ENCODE measurements at regions not wholly inside any gene's neighbourhood (a gene's known extent, or its start where the extent isn't known, plus 50 kb on each side); places are given as distances from the start of the nearest gene placed in this dataset.

GRCh38 chr15:39125904-39126303 is 455.0 kb upstream of the THBS1 start:
- no peak for DNase-seq (ENCODE audit: low spot score)

DNA sequence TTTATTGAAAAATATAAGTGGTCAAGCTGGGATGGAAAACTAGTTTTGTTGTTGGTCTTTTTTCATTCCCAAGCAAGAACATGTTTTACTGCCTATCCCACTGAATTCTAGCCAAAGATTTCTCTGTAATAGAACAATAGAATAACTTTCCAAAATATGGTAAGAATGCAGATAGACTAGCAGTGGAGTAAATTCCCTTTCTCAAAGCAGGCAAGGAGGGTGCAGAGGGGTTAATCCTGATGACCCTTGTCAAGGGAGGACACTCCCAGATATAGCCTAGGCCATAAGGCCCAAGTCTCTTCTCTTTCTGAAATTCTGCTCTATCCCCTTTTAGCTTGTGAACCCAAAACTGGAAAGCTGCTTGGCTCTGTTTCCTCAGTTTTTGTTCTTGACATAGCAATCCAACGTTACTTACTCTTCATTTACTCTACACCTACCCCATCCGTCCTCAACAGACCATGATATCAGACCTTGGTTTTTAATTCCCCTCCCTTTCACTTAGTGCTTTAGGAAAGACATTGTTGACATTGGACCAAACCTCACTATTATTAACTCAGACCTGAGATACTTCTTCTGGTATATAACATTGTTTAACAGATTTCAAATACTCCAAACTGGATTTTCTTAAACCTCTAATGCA is 453.6 kb upstream of the THBS1 start:
- DNase-seq (ENCODE audit: low spot score), result no peak

DNA sequence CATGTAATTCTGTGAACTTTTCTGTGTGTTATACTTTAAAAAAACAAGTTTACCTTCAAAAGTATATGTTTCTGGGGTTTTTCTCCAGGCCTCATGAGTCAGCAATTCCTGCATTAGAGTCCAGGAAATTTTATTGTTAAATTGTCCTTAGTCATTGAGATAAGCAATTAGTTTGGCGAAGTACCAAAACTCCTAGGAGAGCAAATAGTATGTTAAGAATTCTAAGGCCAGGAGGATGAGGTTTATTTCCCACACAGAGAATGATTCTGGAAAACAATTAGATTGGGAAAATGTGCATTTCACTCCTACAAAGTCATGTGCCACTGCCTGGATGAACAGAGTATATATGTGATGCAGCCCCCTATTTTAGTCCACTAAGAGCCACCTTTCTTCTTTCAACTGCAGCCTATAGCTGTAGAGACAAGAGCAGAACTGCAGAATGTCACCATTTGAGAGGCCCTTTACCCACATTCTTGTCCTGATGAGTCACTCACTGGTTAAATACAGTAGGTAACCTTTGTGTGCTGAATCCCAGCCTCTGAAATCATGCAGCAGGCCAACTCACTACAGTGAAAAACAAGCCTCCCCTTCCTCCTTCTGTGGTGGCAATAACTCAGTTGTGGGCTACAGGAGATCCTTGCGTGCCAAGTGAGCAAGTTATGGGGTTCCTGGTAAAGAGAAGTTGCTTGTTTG is 452.8 kb upstream of the THBS1 start:
- DNase-seq (ENCODE audit: low spot score), result peak; percentile 97

DNA sequence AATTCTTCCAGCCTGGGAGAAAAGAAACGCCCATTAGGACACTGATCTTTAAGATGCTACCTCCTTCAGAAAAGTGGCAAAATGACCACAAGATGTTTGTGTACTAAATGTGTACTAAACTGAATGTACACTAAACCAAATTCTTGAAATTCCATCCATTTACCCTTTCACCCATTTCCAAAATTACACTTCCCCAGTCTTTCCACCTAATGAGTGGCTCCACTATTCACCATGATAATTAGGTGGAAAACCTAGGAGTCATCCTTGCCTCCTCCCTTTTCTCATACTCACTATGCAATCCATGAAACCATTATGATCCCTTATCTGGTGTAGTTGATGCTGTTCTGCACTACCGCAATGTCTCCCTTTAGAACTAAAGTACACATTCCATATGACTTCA is 452.1 kb upstream of the THBS1 start:
- DNase-seq (ENCODE audit: low spot score), result no peak

GRCh38 chr15:39130556-39131379 is 450.1 kb upstream of the THBS1 start:
- peak; percentile 85 for DNase-seq (ENCODE audit: low spot score)

DNA sequence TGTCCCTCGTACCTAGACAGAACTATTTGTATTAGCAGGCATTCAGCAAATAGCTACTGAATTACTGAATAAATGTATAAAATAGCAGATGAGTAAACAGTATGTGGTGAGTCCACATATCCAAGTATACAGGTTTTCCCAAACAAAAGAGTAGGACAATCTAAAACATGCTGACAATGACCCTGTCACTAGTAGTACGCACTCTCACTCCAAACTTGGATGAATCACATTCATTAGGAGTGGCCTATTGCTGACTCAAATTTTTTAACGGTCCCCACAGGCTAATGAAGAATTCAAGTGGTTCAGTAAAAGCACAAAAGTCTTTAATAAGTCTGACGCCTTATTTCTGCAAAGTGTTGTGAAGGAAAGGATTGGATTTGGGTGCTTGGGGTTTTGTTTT is 449.3 kb upstream of the THBS1 start:
- DNase-seq (ENCODE audit: low spot score), result no peak

DNA sequence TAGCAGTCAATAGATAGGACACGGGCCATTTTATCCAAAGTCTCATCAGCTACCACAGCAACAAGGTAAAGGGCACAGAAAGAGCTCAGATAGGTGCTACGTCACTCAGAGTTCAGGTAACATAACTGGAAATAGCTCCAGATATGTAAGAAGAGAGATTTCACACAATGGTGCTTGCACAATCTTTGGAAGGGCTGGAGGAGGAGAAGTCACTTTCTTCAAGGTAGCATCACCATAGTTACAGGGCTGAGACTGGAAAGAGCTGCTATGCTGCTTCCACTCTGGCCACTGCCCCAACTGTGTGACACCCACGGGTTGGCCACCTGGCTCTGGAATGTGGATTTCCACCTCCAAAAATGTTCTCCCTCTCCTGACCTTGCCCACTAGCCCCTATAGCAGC is 448.8 kb upstream of the THBS1 start:
- DNase-seq (ENCODE audit: low spot score), result no peak

DNA sequence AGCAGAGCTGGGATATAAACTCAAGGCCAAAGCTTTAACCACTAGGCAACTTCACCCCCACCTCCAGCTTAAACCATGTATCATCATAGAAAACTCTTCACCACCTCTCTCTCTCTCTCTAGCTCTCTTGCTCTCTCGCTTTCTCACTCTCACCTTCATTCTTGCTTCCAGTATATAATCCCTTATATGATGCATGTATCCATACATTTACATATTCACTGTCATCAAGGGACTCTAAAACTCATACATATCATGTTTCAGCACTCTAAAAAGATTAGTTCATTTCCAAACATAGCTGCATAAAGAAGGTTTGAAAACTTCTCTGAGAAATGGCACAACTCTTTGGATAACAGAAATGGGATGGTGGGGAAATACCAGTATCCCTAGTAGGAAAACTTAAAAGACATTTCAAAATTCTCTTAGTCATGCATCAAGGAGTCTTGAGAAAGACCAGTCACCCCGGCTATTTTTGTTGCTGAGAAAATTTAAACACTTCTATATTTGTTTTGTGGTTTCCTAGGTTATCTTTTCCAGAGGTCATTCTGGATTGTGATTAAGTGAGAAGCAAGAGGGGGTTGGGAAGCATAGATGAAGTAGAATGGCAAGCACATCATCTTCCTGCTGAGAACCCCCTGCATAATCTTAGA is 447.8 kb upstream of the THBS1 start:
- no peak for DNase-seq (ENCODE audit: low spot score)

DNA sequence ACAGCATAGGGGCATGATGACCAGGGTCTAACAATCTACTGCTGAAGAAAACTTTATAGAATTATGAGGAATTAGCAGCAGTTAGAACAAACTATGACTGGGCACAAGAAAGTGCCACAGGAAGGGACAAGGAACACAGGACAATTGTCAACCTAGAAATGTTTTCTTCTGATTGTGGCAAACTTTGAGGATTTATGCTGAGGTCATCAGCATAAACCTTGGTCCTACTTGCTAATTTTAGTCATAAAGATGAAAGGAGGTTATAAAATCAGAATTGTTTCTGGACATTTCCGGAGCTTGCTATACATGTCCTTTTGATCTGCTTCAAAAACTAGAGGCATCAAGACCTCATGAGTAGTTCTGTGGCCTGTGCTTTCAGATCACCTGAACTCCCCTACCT is 446.6 kb upstream of the THBS1 start:
- no peak for DNase-seq (ENCODE audit: low spot score)

DNA sequence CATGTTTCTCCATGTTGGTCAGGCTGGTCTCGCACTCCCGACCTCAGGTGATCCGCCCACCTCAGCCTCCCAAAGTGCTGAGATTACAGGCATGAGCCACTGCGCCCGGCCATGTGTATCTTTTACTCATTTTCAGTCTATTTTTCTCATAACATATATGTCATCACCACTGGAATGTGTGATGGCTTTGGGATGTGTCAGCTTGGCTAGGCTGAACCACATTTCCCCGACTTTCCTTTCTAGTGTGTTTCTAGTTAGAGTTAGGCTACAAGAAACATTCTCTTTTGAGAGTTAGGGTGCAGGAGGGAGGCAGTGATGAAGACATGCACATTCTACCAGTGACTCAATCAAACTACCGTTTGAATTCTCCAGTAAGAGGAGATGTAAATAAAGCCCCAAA is 444.9 kb upstream of the THBS1 start:
- DNase-seq (ENCODE audit: low spot score), result no peak

GRCh38 chr15:39139431-39140059 is 441.3 kb upstream of the THBS1 start:
- DNase-seq (ENCODE audit: low spot score), result no peak

- peak; percentile 81 for DNase-seq (ENCODE audit: low spot score)
Measured at GRCh38 chr15:39140060-39140604, 440.7 kb upstream of the THBS1 start.

- no peak for DNase-seq (ENCODE audit: low spot score)
Measured at GRCh38 chr15:39142500-39142899, 438.4 kb upstream of the THBS1 start.

GRCh38 chr15:39143479-39143878 is 437.4 kb upstream of the THBS1 start:
- DNase-seq (ENCODE audit: low spot score), result no peak

GRCh38 chr15:39144051-39144450 is 436.8 kb upstream of the THBS1 start:
- no peak for DNase-seq (ENCODE audit: low spot score)

DNA sequence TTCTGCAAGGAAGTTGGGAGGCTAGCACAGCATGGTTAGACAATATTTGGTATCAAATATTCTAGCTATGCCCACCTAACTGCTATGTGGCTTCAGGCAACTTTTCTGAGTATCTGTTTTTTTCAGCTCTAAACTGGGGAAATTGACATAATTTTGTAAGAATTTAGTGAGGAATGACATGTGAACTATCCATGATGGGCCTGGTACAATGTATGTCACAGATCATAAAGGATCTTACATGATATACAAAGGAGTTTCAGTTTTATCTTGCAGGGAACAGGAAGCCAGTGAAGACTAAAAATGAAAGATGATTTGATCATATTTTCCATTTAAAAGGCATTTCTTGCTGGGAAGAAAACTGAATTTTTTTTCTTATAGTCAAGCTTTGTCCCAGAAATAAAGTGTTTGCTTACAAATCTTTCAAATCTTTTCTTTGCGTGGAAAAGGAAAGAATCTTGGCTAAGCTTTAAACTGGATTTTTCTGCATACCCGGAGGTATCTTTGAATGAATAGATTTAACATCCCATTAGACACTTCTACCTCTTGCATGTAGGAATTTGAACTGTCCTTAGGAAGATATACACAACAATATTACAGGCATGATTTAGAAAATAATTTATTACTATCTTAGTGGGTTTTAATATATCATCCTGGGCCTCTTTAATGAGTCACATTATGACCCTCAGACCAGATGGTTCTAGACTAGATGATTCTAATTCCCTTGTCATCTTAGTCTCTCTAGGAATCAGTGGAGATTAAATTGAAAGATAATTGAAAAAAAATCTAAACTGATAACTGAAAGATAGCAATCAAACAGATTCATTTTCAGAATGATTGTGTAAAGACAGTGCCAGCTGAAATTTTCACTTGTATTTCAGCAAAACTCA is 436.0 kb upstream of the THBS1 start:
- DNase-seq (ENCODE audit: low spot score), result no peak

DNA sequence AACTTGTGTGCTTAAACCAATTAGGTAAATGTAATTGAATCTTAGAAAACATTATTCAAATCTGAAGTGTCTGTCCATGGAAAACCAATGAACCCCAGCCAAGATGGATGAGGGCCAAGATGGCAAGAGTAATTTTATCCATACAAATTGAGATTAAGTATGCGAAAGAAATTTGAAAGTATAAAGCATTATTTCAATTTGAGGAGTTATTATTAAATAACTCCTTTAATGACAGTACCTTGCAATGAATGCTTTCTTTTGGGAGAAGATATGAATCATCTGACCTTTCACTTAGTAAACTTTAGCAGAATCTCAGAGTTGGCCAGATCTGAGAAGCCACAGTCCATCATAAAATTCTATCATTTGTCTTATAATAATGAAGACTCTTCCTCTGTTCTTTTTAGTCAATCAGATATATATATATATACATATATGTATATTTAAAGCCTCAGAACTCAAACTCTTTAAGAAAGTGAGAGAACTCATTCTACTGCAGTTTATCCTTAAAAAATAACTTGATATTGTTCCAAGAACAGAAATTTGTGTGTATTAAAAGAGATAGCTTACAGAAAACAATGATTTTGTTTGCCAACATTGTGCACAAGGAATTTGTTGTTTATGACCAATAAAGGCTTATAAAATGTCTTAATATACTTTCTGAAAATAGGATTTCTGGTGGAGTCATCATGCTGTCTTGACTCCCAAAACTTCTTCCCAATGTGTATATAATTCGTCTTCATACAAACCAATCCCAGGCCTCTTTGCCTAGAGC is 434.8 kb upstream of the THBS1 start:
- no peak for DNase-seq (ENCODE audit: low spot score)

- no peak for DNase-seq (ENCODE audit: low spot score)
Measured at GRCh38 chr15:39149636-39150150, 431.2 kb upstream of the THBS1 start.

GRCh38 chr15:39151545-39151944 is 429.3 kb upstream of the THBS1 start:
- DNase-seq (ENCODE audit: low spot score), result no peak
